ENCODE measurements at regions not wholly inside any gene's neighbourhood (a gene's known extent, or its start where the extent isn't known, plus 50 kb on each side); places are given as distances from the start of the nearest gene placed in this dataset.

DNA sequence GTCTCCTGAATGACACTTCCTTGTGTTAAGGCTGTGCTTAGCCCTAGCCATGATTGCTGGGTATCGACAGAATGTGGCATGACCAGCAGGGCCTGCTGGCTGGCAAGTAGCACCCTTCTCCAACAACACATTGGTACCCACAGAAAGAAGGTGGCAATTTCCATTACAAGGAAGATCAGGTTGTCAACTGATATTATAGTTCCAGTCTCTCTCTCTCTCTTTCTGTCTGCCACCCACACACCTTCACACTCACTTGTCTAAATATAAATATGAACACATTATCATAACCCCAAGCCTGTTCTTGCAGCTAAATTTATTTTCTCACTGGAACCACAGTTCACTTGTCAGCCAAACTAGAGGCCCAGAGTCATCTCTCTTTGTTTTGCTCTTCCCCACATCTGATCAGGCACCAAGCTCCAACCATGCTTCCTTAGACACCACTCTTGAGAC is 408.1 kb upstream of the PIK3R1 start:
- TF ChIP-seq, protein P1, sequence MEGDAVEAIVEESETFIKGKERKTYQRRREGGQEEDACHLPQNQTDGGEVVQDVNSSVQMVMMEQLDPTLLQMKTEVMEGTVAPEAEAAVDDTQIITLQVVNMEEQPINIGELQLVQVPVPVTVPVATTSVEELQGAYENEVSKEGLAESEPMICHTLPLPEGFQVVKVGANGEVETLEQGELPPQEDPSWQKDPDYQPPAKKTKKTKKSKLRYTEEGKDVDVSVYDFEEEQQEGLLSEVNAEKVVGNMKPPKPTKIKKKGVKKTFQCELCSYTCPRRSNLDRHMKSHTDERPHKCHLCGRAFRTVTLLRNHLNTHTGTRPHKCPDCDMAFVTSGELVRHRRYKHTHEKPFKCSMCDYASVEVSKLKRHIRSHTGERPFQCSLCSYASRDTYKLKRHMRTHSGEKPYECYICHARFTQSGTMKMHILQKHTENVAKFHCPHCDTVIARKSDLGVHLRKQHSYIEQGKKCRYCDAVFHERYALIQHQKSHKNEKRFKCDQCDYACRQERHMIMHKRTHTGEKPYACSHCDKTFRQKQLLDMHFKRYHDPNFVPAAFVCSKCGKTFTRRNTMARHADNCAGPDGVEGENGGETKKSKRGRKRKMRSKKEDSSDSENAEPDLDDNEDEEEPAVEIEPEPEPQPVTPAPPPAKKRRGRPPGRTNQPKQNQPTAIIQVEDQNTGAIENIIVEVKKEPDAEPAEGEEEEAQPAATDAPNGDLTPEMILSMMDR (IDR thresholded peaks at IDR 0.05) = no peak
- TF ChIP-seq POLR2A (IDR thresholded peaks at IDR 0.05) = no peak
